Prostate gland (tissue), 2 donors: ENCODE measurements at regions not wholly inside any gene's neighbourhood (a gene's known extent, or its start where the extent isn't known, plus 50 kb on each side); places are given as distances from the start of the nearest gene placed in this dataset.

ENCODE experiments used
- DNase-seq: peaks from one replicate; pipeline ENCODE4 v3.0.0-alpha.2; 2019; ENCODE audit warnings: low spot score
- H3K27ac ChIP-seq, 2 donors: fragments of 200-600 bp; sonication (generic); 2 replicates each; pipeline ENCODE4 v1.5.1; 2017 to 2019
- H3K27me3 ChIP-seq: fragments of 200-600 bp; sonication (generic); replicated peaks from 2 replicates; pipeline ENCODE4 v1.5.1; 2019; ENCODE audit not compliant: insufficient read depth
- H3K36me3 ChIP-seq, 2 donors: fragments of 200-600 bp; sonication (generic); 1 replicate in 1 of 2; 2 replicates in 1 of 2; pipeline versions ENCODE4 v1.5.1 to v1.8.1; 2017 to 2019
- H3K4me1 ChIP-seq: fragments of 200-600 bp; sonication (generic); replicated peaks from 2 replicates; pipeline ENCODE4 v1.5.1; 2019
- H3K4me3 ChIP-seq, 2 donors: fragments of 200-600 bp; sonication (generic); 2 replicates each; pipeline ENCODE4 v1.5.1; 2017 to 2019
- H3K9me3 ChIP-seq: fragments of 200-600 bp; sonication (generic); 2 replicates; pipeline ENCODE4 v1.5.1; 2017
- CTCF ChIP-seq, 4 experiments: fragments of 200-600 bp in 2 of 4; fragments of 450-650 bp in 2 of 4; sonication (generic) in 2 of 4; IDR thresholded peaks; 1 replicate in 3 of 4; 2 replicates in 1 of 4; pipeline ENCODE4 v1.5.1; 2016 to 2019; ENCODE audit warnings: antibody characterized with exemption in 4 of 4, mild to moderate bottlenecking in 2 of 4, moderate library complexity in 2 of 4
- POLR2A ChIP-seq: fragments of 450-650 bp; IDR thresholded peaks from one replicate; pipeline ENCODE4 v1.6.1; 2016; ENCODE audit warnings: antibody characterized with exemption, mild to moderate bottlenecking
- POLR2AphosphoS5 ChIP-seq: sonication (generic); formaldehyde crosslinking; IDR thresholded peaks from one replicate; pipeline ENCODE4 v1.6.1; 2017; ENCODE audit warnings: antibody characterized with exemption
- WGBS: methylation state at CpG from one replicate; pipeline ENCODE4 v1.1.5; 2018; 5-methylcytosine and 5-hydroxymethylcytosine counted together
- intact Hi-C: fragments of 100-400 bp; cut with DNase I; formaldehyde crosslinking; loops from one replicate; pipeline ENCODE4 v1.14.2; 2022

DNA sequence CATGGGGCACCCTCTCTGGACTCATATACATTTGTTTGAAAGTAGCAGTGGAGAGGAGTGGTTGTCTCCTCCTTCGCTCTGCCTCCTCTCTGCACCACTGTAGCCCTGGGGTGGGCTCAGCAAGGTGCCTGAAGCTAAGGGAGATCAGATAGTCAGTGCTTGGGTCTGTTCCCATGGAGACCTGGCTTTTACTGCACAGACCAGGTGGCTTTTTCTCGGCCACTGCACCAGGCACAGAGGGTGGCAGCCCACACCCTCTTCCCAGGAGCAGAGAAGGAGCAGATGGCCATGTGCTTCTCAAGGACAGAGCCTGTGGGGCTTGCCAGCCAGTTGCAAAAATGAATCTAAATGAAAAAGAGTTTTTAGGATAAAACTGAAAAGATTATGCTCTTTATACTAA lies 123.4 kb upstream of the KCNK1 start:
- Histone ChIP-seq H3K4me1 (no peaks in the 10 kb centered on the region), H3K36me3 (no peaks in the 10 kb centered on the region), H3K9me3 (no peaks in the 10 kb centered on the region), H3K4me3 (no peak overlapping the region), H3K27ac (no peak overlapping the region), H3K27me3 (no peaks in the 10 kb centered on the region)
- intact Hi-C loops = no loop called here
- no peak for DNase-seq
- 56% methylated on average over 2 of the region's 2 CpGs for WGBS
- TF ChIP-seq CTCF (IDR thresholded peaks at IDR 0.05) (no peak), POLR2A (no peak), POLR2AphosphoS5 (no peak)

DNA sequence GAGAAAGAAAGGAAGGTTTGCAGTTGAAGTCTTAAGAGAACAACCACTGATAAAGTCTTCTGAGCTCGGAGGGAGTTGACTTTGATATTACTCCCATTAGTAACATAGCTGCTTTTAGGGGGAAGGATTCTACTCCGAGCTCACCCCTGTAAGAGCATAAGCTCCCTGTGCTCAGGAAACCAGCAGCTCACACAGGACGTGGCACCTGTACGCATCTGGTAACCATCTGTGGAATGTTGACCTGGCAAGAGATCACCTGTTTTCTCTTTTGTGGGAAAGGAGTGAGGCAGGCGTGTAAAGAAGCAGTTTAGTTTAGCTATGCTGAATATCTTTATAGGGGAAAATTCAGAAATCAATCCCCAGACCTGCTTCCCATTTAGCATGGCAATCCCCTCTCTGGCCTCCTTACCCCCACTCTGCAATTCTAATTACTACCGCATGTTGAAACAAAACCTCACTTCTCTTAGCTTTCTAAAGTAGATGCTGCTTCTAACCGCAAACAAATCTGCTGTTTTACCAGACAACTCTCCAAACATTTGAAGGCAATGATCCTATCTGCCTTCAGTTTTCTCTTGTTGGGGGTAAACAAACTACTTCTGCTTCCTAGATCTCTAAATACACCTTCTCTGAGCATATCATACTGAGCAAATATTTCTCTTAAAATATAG lies 121.8 kb upstream of the KCNK1 start:
- WGBS = 35% methylated on average over 7 of the region's 7 CpGs
- TF ChIP-seq CTCF (IDR thresholded peaks at IDR 0.05) (no peak), POLR2A (no peak), POLR2AphosphoS5 (no peak)
- intact Hi-C loops = no loop called here

GRCh38 chr1:233496993-233497392 lies 116.9 kb upstream of the KCNK1 start:
- Histone ChIP-seq H3K4me3 (no peak overlapping the region), H3K27ac (no peak overlapping the region), H3K4me1 (no peaks in the 10 kb centered on the region), H3K9me3 (no peaks in the 10 kb centered on the region), H3K36me3 (no peaks in the 10 kb centered on the region), H3K27me3 (peaks cover 3% of the 10 kb centered on the region)
- 89% methylated on average over 2 of the region's 2 CpGs for WGBS
- DNase-seq = no peak
- intact Hi-C loops = no loop called here
- TF ChIP-seq CTCF (IDR thresholded peaks at IDR 0.05) (no peak), POLR2A (no peak), POLR2AphosphoS5 (no peak)

More for the DNA sequence above, 121.8 kb upstream of the KCNK1 start:
- no peak overlapping the region for H3K27ac ChIP-seq
- H3K9me3 ChIP-seq = no peaks in the 10 kb centered on the region
- no peaks in the 10 kb centered on the region for H3K36me3 ChIP-seq
- no peak overlapping the region for H3K4me3 ChIP-seq
- no peak for DNase-seq
- H3K4me1 ChIP-seq = no peaks in the 10 kb centered on the region
- no peaks in the 10 kb centered on the region for H3K27me3 ChIP-seq

DNA sequence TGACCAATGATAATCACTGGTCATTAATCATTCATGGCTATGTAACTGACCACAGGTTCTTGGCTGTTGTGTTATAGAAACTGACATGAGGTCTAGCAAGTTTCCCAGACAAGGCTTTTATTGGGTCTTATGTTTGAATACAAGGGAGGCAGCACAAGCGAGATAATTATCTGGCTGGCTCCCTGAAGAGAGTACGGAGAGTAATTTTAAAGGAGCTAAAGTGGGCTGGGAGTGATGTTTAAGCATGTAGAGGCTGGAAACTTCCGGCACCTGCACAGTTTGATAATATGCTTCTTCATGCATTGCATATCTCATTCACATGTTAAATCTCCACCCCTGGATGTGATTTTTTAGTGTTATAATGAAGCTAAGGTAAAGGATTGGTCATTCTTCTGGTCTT lies 116.2 kb upstream of the KCNK1 start:
- Histone ChIP-seq H3K27me3 (peaks cover 3% of the 10 kb centered on the region), H3K27ac (no peak overlapping the region), H3K36me3 (no peaks in the 10 kb centered on the region), H3K4me1 (no peaks in the 10 kb centered on the region), H3K4me3 (no peak overlapping the region), H3K9me3 (no peaks in the 10 kb centered on the region)
- intact Hi-C loops = no loop called here
- 32% methylated on average over 3 of the region's 3 CpGs for WGBS
- DNase-seq = no peak
- TF ChIP-seq POLR2AphosphoS5 (peak; percentile 17), POLR2A (no peak), CTCF (IDR thresholded peaks at IDR 0.05) (no peak)

GRCh38 chr1:233500106-233500505 lies 113.8 kb upstream of the KCNK1 start:
- Histone ChIP-seq H3K27me3 (peaks cover 4% of the 10 kb centered on the region), H3K4me1 (no peaks in the 10 kb centered on the region), H3K4me3 (no peak overlapping the region), H3K27ac (no peak overlapping the region), H3K36me3 (no peaks in the 10 kb centered on the region), H3K9me3 (no peaks in the 10 kb centered on the region)
- TF ChIP-seq POLR2A (no peak), POLR2AphosphoS5 (no peak), CTCF (IDR thresholded peaks at IDR 0.05) (no peak)
- WGBS = 65% methylated on average over 3 of the region's 3 CpGs
- intact Hi-C loops = no loop called here
- no peak for DNase-seq
